OCI-M1 (cell line): ENCODE measurements at regions not wholly inside any gene's neighbourhood (a gene's known extent, or its start where the extent isn't known, plus 50 kb on each side); places are given as distances from the start of the nearest gene placed in this dataset.
"Not testable (repeated sequence)": the region's sequence is repeated elsewhere in the genome, so short reads cannot be mapped to it uniquely, and the experiment has no call there.

Source experiments
- DNase-seq: peaks from one replicate; lab custom pipeline; 2025; lab: John Stamatoyannopoulos, UW

GRCh38 chr20:53721445-53721963, 127.9 kb upstream of the ZNF217 start:
- not testable (repeated sequence) for DNase-seq

- not testable (repeated sequence) for DNase-seq
Observed at GRCh38 chr20:53719171-53719803, 125.6 kb upstream of the ZNF217 start.

GRCh38 chr20:53718142-53719021, 124.7 kb upstream of the ZNF217 start:
- no peak for DNase-seq

GRCh38 chr20:53716395-53716794, 122.8 kb upstream of the ZNF217 start:
- no peak for DNase-seq

GRCh38 chr20:53714524-53714923, 120.9 kb upstream of the ZNF217 start:
- no peak for DNase-seq

- no peak for DNase-seq
Observed at GRCh38 chr20:53713328-53714056, 119.9 kb upstream of the ZNF217 start.

- DNase-seq, result no peak
Observed at GRCh38 chr20:53712212-53712977, 118.8 kb upstream of the ZNF217 start.

GRCh38 chr20:53711333-53712211, 117.9 kb upstream of the ZNF217 start:
- DNase-seq, result no peak

- DNase-seq, result peak; percentile 61
Observed at GRCh38 chr20:53708129-53708968, 114.7 kb upstream of the ZNF217 start.

- no peak for DNase-seq
Observed at GRCh38 chr20:53707371-53708055, 113.9 kb upstream of the ZNF217 start.

GRCh38 chr20:53706466-53707370, 113.1 kb upstream of the ZNF217 start:
- DNase-seq, result peak; percentile 29

GRCh38 chr20:53706008-53706465, 112.4 kb upstream of the ZNF217 start:
- DNase-seq, result no peak

- DNase-seq, result no peak
Observed at GRCh38 chr20:53702617-53703016, 109.0 kb upstream of the ZNF217 start.

GRCh38 chr20:53699906-53700305, 106.3 kb upstream of the ZNF217 start:
- peak; percentile 10 for DNase-seq

- DNase-seq, result no peak
Observed at GRCh38 chr20:53699085-53699674, 105.5 kb upstream of the ZNF217 start.

- DNase-seq, result no peak
Observed at GRCh38 chr20:53698371-53698978, 104.8 kb upstream of the ZNF217 start.
